SU-DHL-6 (cell line): ENCODE measurements at regions not wholly inside any gene's neighbourhood (a gene's known extent, or its start where the extent isn't known, plus 50 kb on each side); places are given as distances from the start of the nearest gene placed in this dataset.

Experiments used
- H2AFZ ChIP-seq: fragments of 200-600 bp; sonication (generic); 2 replicates; pipeline ENCODE4 v1.6.1; 2014; ENCODE audit warnings: low read depth, mild to moderate bottlenecking, moderate library complexity, mixed read lengths, antibody characterized with exemption, low read length; ENCODE audit not compliant: severe bottlenecking
- H3F3A ChIP-seq: fragments of 200-600 bp; shearing (Covaris generic); 2 replicates; pipeline ENCODE4 v1.6.0; 2016; ENCODE audit warnings: antibody characterized with exemption, mild to moderate bottlenecking; ENCODE audit not compliant: insufficient read depth
- H3K27ac ChIP-seq: fragments of 200-600 bp; sonication (generic); 2 replicates; pipeline ENCODE4 v1.5.1; 2016; ENCODE audit warnings: low read depth, mild to moderate bottlenecking, low read length, moderate library complexity, mixed read lengths
- H3K27me3 ChIP-seq: fragments of 200-600 bp; sonication (generic), shearing (Covaris generic); 2 replicates; pipeline ENCODE4 v1.6.0; 2014; ENCODE audit warnings: mild to moderate bottlenecking, low read length
- H3K36me3 ChIP-seq: fragments of 200-600 bp; sonication (generic); 2 replicates; pipeline ENCODE4 v1.6.1; 2014; ENCODE audit warnings: mild to moderate bottlenecking, low read length, mixed read lengths
- H3K4me2 ChIP-seq: fragments of 300-600, 200-600 bp; shearing (Covaris generic), sonication (generic); 2 replicates; pipeline ENCODE4 v1.6.0; 2014; ENCODE audit warnings: low read length, low read depth, mild to moderate bottlenecking; ENCODE audit not compliant: poor library complexity, severe bottlenecking
- H3K4me3 ChIP-seq: fragments of 200-600 bp; sonication (generic); 2 replicates; pipeline ENCODE4 v1.5.1; 2014; ENCODE audit warnings: antibody characterized with exemption, low read length, mild to moderate bottlenecking, mixed read lengths; ENCODE audit not compliant: insufficient read depth, poor library complexity, severe bottlenecking
- H3K79me2 ChIP-seq: fragments of 200-600 bp; sonication (generic); 2 replicates; pipeline ENCODE4 v1.6.1; 2014; ENCODE audit warnings: mild to moderate bottlenecking, low read length, moderate library complexity; ENCODE audit not compliant: insufficient read depth
- H3K9ac ChIP-seq: fragments of 200-600 bp; sonication (generic); 2 replicates; pipeline ENCODE4 v1.7.0; 2014; ENCODE audit warnings: mild to moderate bottlenecking, low read length
- H3K9me2 ChIP-seq: fragments of 200-600 bp; sonication (generic); replicated peaks from 2 replicates; pipeline ENCODE4 v1.6.1; 2014; ENCODE audit warnings: low read length; ENCODE audit not compliant: insufficient read depth
- H3K9me3 ChIP-seq: fragments of 200-600 bp; sonication (generic); 2 replicates; pipeline ENCODE4 v1.6.1; 2014; ENCODE audit warnings: low read length, mixed read lengths; ENCODE audit not compliant: insufficient read depth
- H4K20me1 ChIP-seq: fragments of 200-600 bp; sonication (generic); 2 replicates; pipeline ENCODE4 v1.6.1; 2014; ENCODE audit warnings: low read depth, mild to moderate bottlenecking, antibody characterized with exemption, low read length, moderate library complexity, mixed read lengths
- EZH2phosphoT487 ChIP-seq: fragments of 200-600 bp; sonication (generic), shearing (Covaris generic); conservative IDR thresholded peaks from 2 replicates; pipeline ENCODE4 v1.6.1; 2018; ENCODE audit warnings: mild to moderate bottlenecking, antibody characterized with exemption, low read length, moderate library complexity, mixed read lengths
- TF ChIP-seq, protein P1 (sequence below): fragments of 200-600 bp; sonication (generic); IDR thresholded peaks from one replicate; pipeline ENCODE4 v1.5.1; 2017; ENCODE audit warnings: antibody characterized with exemption, mild to moderate bottlenecking, low read length, moderate library complexity; ENCODE audit not compliant: insufficient read depth, poor library complexity, severe bottlenecking

DNA sequence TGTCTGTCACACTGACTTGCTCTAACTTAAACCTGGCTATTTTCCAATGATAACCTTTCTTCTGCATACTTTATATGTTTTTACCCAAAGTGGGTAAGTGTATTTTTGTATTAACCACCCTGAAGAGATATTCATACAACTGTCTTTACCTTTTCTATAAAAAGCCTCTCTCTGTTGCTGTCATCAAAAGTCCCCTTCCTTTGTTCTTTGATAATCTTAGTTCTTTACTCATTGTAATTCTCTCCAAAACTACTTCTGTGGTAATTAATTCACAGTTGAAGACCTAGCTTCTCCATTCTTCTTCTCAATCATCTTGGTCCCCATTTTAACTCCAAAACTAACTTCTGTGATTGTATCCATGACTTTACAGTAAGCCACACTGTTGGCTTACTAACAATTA, 479.7 kb upstream of the MGAT4C start:
- H3K4me2 ChIP-seq: no peak overlapping the region
- TF ChIP-seq, protein P1, sequence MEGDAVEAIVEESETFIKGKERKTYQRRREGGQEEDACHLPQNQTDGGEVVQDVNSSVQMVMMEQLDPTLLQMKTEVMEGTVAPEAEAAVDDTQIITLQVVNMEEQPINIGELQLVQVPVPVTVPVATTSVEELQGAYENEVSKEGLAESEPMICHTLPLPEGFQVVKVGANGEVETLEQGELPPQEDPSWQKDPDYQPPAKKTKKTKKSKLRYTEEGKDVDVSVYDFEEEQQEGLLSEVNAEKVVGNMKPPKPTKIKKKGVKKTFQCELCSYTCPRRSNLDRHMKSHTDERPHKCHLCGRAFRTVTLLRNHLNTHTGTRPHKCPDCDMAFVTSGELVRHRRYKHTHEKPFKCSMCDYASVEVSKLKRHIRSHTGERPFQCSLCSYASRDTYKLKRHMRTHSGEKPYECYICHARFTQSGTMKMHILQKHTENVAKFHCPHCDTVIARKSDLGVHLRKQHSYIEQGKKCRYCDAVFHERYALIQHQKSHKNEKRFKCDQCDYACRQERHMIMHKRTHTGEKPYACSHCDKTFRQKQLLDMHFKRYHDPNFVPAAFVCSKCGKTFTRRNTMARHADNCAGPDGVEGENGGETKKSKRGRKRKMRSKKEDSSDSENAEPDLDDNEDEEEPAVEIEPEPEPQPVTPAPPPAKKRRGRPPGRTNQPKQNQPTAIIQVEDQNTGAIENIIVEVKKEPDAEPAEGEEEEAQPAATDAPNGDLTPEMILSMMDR: no peak
- TF ChIP-seq EZH2phosphoT487: no peak
- H4K20me1 ChIP-seq: no peaks in the 10 kb centered on the region
- H3K9me3 ChIP-seq: no peaks in the 10 kb centered on the region
- H2AFZ ChIP-seq: no peak overlapping the region
- H3K9me2 ChIP-seq: no peaks in the 10 kb centered on the region
- H3K79me2 ChIP-seq: no peaks in the 10 kb centered on the region
- no peaks in the 10 kb centered on the region for H3K27me3 ChIP-seq
- H3K9ac ChIP-seq: no peak overlapping the region
- H3K36me3 ChIP-seq: no peaks in the 10 kb centered on the region
- H3K4me3 ChIP-seq: no peak overlapping the region
- H3F3A ChIP-seq: no peaks in the 10 kb centered on the region
- H3K27ac ChIP-seq: no peak overlapping the region

DNA sequence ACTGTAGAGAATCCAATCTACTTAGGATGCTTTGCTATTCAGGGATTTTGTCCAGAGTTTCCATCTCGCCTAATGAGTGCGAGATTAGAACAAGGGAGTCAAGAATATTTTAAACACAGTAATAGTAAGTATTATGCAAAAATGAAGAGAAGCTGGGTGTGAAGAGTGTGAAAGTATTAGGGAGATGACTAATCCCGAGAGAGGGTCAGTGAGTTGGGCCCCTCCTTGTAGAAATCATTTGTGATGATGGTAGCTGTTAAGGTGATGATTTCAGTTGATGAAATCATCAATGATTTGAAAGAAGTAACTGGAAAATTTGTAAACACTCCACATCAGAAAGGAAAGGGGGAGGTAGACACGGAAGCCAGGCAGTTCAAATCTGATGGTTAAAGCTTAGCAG, 478.9 kb upstream of the MGAT4C start:
- no peak overlapping the region for H3K27ac ChIP-seq
- no peaks in the 10 kb centered on the region for H3K79me2 ChIP-seq
- no peak overlapping the region for H3K4me2 ChIP-seq
- H2AFZ ChIP-seq: no peak overlapping the region
- H3K4me3 ChIP-seq: no peak overlapping the region
- no peak overlapping the region for H3K9ac ChIP-seq
- H3K36me3 ChIP-seq: no peaks in the 10 kb centered on the region
- no peaks in the 10 kb centered on the region for H3K27me3 ChIP-seq
- no peaks in the 10 kb centered on the region for H3K9me3 ChIP-seq
- H3F3A ChIP-seq: no peaks in the 10 kb centered on the region
- H4K20me1 ChIP-seq: no peaks in the 10 kb centered on the region
- no peak for TF ChIP-seq EZH2phosphoT487
- TF ChIP-seq, protein P1: no peak
- no peaks in the 10 kb centered on the region for H3K9me2 ChIP-seq

DNA sequence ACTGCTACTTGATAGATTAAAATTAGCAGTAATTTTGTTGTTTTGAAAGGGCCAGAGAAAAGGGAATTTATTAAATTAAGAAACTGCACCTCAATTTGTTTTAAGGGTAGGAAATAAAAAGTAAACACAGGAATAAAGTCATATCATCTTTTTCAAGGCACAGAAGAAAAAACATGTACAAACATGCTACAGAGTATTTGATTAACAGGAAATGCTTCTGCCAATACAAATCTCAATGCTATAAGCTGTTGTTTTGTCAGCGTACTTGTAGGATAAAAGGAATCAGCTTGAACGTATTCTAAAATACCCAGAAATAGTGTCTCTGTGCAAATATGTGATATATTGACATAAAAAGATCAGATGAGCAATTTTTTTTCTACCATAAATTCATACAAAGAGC, 474.0 kb upstream of the MGAT4C start:
- Histone ChIP-seq H3K27ac (no peak overlapping the region), H3K27me3 (no peaks in the 10 kb centered on the region), H3K9me2 (no peaks in the 10 kb centered on the region), H2AFZ (no peak overlapping the region), H3K79me2 (no peaks in the 10 kb centered on the region), H3K4me2 (no peak overlapping the region), H4K20me1 (no peaks in the 10 kb centered on the region), H3F3A (no peaks in the 10 kb centered on the region), H3K36me3 (no peaks in the 10 kb centered on the region), H3K4me3 (no peak overlapping the region), H3K9me3 (no peaks in the 10 kb centered on the region), H3K9ac (no peak overlapping the region)
- TF ChIP-seq EZH2phosphoT487: no peak

DNA sequence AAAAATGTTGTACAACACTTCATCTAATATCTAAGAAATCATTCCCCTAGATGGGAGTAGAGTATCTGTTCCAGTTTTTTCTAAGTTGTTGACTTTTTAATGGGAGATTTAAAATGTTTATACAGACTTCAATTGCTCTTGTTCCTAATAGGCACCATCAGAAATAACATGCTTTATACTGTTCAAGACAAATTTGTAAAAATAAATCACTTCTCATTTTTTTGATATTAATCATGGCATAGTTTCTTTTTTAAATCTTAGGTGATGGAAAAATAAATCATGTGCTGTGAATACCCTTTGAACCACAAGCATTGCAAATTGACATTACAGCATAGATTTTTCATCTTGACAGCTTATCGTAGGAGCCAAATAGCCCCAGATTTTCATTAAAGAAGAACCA, 473.5 kb upstream of the MGAT4C start:
- Histone ChIP-seq H3K9ac (no peak overlapping the region), H4K20me1 (no peaks in the 10 kb centered on the region), H2AFZ (no peak overlapping the region), H3K79me2 (no peaks in the 10 kb centered on the region), H3K9me3 (no peaks in the 10 kb centered on the region), H3K36me3 (no peaks in the 10 kb centered on the region), H3F3A (no peaks in the 10 kb centered on the region), H3K27me3 (no peaks in the 10 kb centered on the region), H3K4me2 (no peak overlapping the region), H3K4me3 (no peak overlapping the region), H3K27ac (no peak overlapping the region), H3K9me2 (no peaks in the 10 kb centered on the region)
- TF ChIP-seq EZH2phosphoT487: no peak
- TF ChIP-seq, protein P1: no peak
